ENCODE measurements at regions not wholly inside any gene's neighbourhood (a gene's known extent, or its start where the extent isn't known, plus 50 kb on each side); places are given as distances from the start of the nearest gene placed in this dataset.

DNA sequence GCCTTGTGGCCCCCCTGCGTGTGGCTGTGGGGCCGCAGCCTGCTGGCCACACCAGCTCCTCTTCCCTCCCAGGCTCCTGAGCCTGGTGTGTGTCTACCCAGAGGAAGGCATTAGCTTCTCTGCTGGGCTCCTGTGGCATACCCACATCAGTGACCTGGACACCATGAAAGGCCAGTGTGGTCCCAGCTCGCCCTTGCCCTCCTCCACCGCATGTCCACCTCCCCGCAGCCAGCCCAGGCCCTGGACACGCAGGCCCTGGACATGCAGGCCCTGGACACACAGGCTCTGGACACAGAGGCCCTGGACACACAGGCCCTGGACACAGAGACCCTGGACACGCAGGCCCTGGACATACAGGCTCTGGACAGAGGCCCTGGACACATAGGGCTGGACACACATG, 153.4 kb upstream of the PPP1R26 start:
- TF ChIP-seq, protein P1, sequence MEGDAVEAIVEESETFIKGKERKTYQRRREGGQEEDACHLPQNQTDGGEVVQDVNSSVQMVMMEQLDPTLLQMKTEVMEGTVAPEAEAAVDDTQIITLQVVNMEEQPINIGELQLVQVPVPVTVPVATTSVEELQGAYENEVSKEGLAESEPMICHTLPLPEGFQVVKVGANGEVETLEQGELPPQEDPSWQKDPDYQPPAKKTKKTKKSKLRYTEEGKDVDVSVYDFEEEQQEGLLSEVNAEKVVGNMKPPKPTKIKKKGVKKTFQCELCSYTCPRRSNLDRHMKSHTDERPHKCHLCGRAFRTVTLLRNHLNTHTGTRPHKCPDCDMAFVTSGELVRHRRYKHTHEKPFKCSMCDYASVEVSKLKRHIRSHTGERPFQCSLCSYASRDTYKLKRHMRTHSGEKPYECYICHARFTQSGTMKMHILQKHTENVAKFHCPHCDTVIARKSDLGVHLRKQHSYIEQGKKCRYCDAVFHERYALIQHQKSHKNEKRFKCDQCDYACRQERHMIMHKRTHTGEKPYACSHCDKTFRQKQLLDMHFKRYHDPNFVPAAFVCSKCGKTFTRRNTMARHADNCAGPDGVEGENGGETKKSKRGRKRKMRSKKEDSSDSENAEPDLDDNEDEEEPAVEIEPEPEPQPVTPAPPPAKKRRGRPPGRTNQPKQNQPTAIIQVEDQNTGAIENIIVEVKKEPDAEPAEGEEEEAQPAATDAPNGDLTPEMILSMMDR (IDR thresholded peaks at IDR 0.05), result no peak
- TF ChIP-seq POLR2A (IDR thresholded peaks at IDR 0.05) (no peak), POLR2AphosphoS5 (IDR thresholded peaks at IDR 0.05; ENCODE audit: insufficient read depth in 1 of 2, low read depth in 1 of 2) (no peak)

Data from vagina (tissue), 2 donors.